Breast epithelium (tissue), 3 donors: ENCODE measurements at regions not wholly inside any gene's neighbourhood (a gene's known extent, or its start where the extent isn't known, plus 50 kb on each side); places are given as distances from the start of the nearest gene placed in this dataset.

Experiments used
- CTCF ChIP-seq, 3 donors: fragments of 450-650 bp; IDR thresholded peaks; one replicate each; pipeline ENCODE4 v1.5.1; 2016 to 2017; ENCODE audit warnings: antibody characterized with exemption in 3 of 3, mild to moderate bottlenecking in 3 of 3, moderate library complexity in 3 of 3
- POLR2A ChIP-seq: fragments of 450-650 bp; IDR thresholded peaks from one replicate; pipeline ENCODE4 v1.6.1; 2016; ENCODE audit warnings: antibody characterized with exemption, mild to moderate bottlenecking, moderate library complexity

GRCh38 chr13:74064805-74065312 lies 69.3 kb downstream of the KLF12 start:
- no peak for TF ChIP-seq CTCF (IDR thresholded peaks at IDR 0.05)
- no peak for TF ChIP-seq POLR2A
